Keratinocyte (primary cell): ENCODE measurements at regions not wholly inside any gene's neighbourhood (a gene's known extent, or its start where the extent isn't known, plus 50 kb on each side); places are given as distances from the start of the nearest gene placed in this dataset.

Experiments used
- DNase-seq: peaks from one replicate; pipeline ENCODE4 v3.0.0-alpha.2; 2011; ENCODE audit warnings: low read depth, missing footprints, low spot score
- FAIRE-seq: peaks from 2 replicates; lab custom pipeline; 2011; peaks lifted over from hg19 to GRCh38; lab: Jason Lieb, UNC
- H2AFZ ChIP-seq: 2 replicates; pipeline ENCODE4 v1.6.0; 2012; ENCODE audit warnings: low read length, control low read depth, inconsistent platforms; ENCODE audit not compliant: control insufficient read depth
- H3K27ac ChIP-seq: 2 replicates; pipeline ENCODE4 v1.5.1; 2011; ENCODE audit warnings: low read length; ENCODE audit not compliant: control insufficient read depth, insufficient read depth
- H3K27me3 ChIP-seq: 3 replicates; pipeline ENCODE4 v1.6.0; 2011; ENCODE audit warnings: low read length; ENCODE audit not compliant: control insufficient read depth, insufficient read depth; ENCODE audit errors: extremely low read depth
- H3K36me3 ChIP-seq, 2 experiments: 2 replicates in 1 of 2; 3 replicates in 1 of 2; pipeline ENCODE4 v1.5.1; 2011; ENCODE audit warnings: low read length in 2 of 2, mild to moderate bottlenecking in 1 of 2; ENCODE audit not compliant: control insufficient read depth in 2 of 2, insufficient read depth in 2 of 2; ENCODE audit errors: extremely low read depth in 1 of 2
- H3K4me1 ChIP-seq: 3 replicates; pipeline ENCODE4 v1.5.1; 2011; ENCODE audit warnings: low read length; ENCODE audit not compliant: control insufficient read depth, insufficient read depth; ENCODE audit errors: extremely low read depth
- H3K4me2 ChIP-seq: 3 replicates; pipeline ENCODE4 v1.6.0; 2011; ENCODE audit warnings: low read depth, low read length; ENCODE audit not compliant: control insufficient read depth, insufficient read depth; ENCODE audit errors: extremely low read depth
- H3K4me3 ChIP-seq, 3 experiments: fragments of 200-600 bp in 1 of 3; sonication (generic) in 1 of 3; 2 replicates in 2 of 3; 3 replicates in 1 of 3; pipeline ENCODE4 v1.5.1; 2011 to 2016; ENCODE audit warnings: low read length in 3 of 3, mild to moderate bottlenecking in 3 of 3, control low read depth in 2 of 3, inconsistent platforms in 1 of 3, low read depth in 1 of 3, mixed read lengths in 1 of 3, mixed run types in 1 of 3, moderate library complexity in 1 of 3; ENCODE audit not compliant: control insufficient read depth in 2 of 3, insufficient read depth in 2 of 3; ENCODE audit errors: extremely low read depth in 1 of 3
- H3K79me2 ChIP-seq: 2 replicates; pipeline ENCODE4 v1.6.0; 2012; ENCODE audit warnings: low read length; ENCODE audit not compliant: control insufficient read depth, insufficient read depth
- H3K9ac ChIP-seq: 3 replicates; pipeline ENCODE4 v1.6.0; 2011; ENCODE audit warnings: low read length; ENCODE audit not compliant: control insufficient read depth, insufficient read depth; ENCODE audit errors: extremely low read depth
- H3K9me1 ChIP-seq: 3 replicates; pipeline ENCODE4 v1.6.0; 2011; ENCODE audit warnings: low read length; ENCODE audit not compliant: control insufficient read depth, insufficient read depth; ENCODE audit errors: extremely low read depth
- H3K9me3 ChIP-seq: 2 replicates; pipeline ENCODE4 v1.5.1; 2012; ENCODE audit warnings: low read depth, low read length; ENCODE audit not compliant: control insufficient read depth
- H4K20me1 ChIP-seq: 3 replicates; pipeline ENCODE4 v1.6.0; 2011; ENCODE audit warnings: low read length; ENCODE audit not compliant: control insufficient read depth, insufficient read depth; ENCODE audit errors: extremely low read depth
- EZH2 ChIP-seq: IDR thresholded peaks from one replicate; pipeline ENCODE4 v1.6.1; 2012; ENCODE audit warnings: inconsistent platforms, mild to moderate bottlenecking, low read length, moderate library complexity
- dilution Hi-C: fragments of 300-500 bp; cut with MboI; formaldehyde crosslinking; loops from one replicate; pipeline ENCODE4 v1.7.0; 2020; ENCODE audit warnings: low sequenced_read_pairs; ENCODE audit not compliant: extremely low pct_ligation_motif_present
- TF ChIP-seq, protein P1 (sequence below), 3 experiments: IDR thresholded peaks in 1 of 3; conservative IDR thresholded peaks in 1 of 3; optimal IDR thresholded peaks in 1 of 3; 2 replicates in 2 of 3; 3 replicates in 1 of 3; pipeline versions ENCODE3 to v1.5.1; 2011; ENCODE audit warnings: low read length in 3 of 3, mild to moderate bottlenecking in 3 of 3, moderate library complexity in 2 of 3, control low read depth in 1 of 3, inconsistent platforms in 1 of 3; ENCODE audit not compliant: insufficient read depth in 2 of 3; ENCODE audit errors: extremely low read depth in 1 of 3

DNA sequence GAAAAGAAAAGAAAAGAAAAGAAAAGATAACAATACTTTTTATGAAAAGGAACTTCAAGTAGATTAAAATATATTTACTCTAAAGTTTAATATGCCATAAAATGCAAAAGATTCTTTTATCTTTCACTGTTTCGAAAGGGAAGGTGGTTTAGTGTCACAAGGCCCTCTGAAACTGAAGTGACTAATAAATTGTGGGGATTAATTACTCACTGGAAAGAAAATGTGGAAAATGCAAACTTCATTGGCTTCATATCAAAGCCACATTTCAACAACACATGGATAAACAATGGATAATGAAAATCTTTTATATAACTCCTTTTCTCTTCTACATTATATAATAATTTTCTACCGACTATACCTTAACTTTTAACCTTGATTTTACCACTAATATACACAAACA, 320.5 kb upstream of the RSPO3 start:
- TF ChIP-seq EZH2: no peak
- TF ChIP-seq, protein P1, sequence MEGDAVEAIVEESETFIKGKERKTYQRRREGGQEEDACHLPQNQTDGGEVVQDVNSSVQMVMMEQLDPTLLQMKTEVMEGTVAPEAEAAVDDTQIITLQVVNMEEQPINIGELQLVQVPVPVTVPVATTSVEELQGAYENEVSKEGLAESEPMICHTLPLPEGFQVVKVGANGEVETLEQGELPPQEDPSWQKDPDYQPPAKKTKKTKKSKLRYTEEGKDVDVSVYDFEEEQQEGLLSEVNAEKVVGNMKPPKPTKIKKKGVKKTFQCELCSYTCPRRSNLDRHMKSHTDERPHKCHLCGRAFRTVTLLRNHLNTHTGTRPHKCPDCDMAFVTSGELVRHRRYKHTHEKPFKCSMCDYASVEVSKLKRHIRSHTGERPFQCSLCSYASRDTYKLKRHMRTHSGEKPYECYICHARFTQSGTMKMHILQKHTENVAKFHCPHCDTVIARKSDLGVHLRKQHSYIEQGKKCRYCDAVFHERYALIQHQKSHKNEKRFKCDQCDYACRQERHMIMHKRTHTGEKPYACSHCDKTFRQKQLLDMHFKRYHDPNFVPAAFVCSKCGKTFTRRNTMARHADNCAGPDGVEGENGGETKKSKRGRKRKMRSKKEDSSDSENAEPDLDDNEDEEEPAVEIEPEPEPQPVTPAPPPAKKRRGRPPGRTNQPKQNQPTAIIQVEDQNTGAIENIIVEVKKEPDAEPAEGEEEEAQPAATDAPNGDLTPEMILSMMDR (optimal IDR thresholded peaks at IDR 0.05 in 1 of 3, IDR thresholded peaks at IDR 0.05 in 1 of 3, conservative IDR thresholded peaks at IDR 0.05 in 1 of 3; ENCODE audit: extremely low read depth in 1 of 3, insufficient read depth in 2 of 3, low read length in 3 of 3): no peak
- no peaks in the 10 kb centered on the region for H3K79me2 ChIP-seq
- dilution Hi-C loops: no loop called here
- no peak overlapping the region for H3K27ac ChIP-seq
- H3K4me1 ChIP-seq: no peaks in the 10 kb centered on the region
- DNase-seq (no peak), FAIRE-seq (no peak)
- no peaks in the 10 kb centered on the region for H4K20me1 ChIP-seq
- H2AFZ ChIP-seq: no peak overlapping the region
- no peaks in the 10 kb centered on the region for H3K9me1 ChIP-seq
- no peak overlapping the region for H3K9ac ChIP-seq
- H3K4me3 ChIP-seq: no peak overlapping the region
- H3K9me3 ChIP-seq: no peaks in the 10 kb centered on the region
- no peak overlapping the region for H3K4me2 ChIP-seq
- H3K27me3 ChIP-seq: no peaks in the 10 kb centered on the region
- no peaks in the 10 kb centered on the region for H3K36me3 ChIP-seq

DNA sequence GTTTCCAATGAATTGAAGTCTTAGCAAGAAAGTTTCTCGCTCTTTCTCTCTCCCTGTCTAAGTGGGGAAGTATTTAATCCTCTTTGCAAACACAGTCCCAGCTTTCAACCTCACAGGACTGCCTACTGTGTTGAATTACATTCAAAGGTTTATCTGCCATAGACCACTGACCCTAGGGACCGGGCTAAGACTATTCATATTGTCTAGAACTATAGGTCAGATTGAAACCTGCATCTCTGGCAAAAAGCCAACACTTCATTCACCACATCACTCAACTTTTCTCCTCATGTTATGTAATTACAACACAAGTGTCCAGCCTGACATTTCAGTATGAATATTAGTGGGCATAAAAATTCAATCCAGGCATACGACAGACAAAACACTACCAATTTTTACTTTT, 314.7 kb upstream of the RSPO3 start:
- Histone ChIP-seq H3K36me3 (no peaks in the 10 kb centered on the region), H3K4me3 (no peak overlapping the region), H3K9ac (no peak overlapping the region), H3K27ac (no peak overlapping the region), H3K79me2 (no peaks in the 10 kb centered on the region), H3K27me3 (peaks cover 6% of the 10 kb centered on the region), H2AFZ (no peak overlapping the region), H3K4me2 (no peak overlapping the region), H4K20me1 (no peaks in the 10 kb centered on the region), H3K9me3 (no peaks in the 10 kb centered on the region), H3K4me1 (no peaks in the 10 kb centered on the region), H3K9me1 (no peaks in the 10 kb centered on the region)
- TF ChIP-seq, protein P1 (optimal IDR thresholded peaks at IDR 0.05 in 1 of 3, IDR thresholded peaks at IDR 0.05 in 1 of 3, conservative IDR thresholded peaks at IDR 0.05 in 1 of 3; ENCODE audit: extremely low read depth in 1 of 3, insufficient read depth in 2 of 3, low read length in 3 of 3): no peak
- no peak for TF ChIP-seq EZH2
- FAIRE-seq (no peak), DNase-seq (no peak)
- dilution Hi-C loops: no loop called here
